Ascending aorta (tissue), 2 donors: ENCODE measurements at regions not wholly inside any gene's neighbourhood (a gene's known extent, or its start where the extent isn't known, plus 50 kb on each side); places are given as distances from the start of the nearest gene placed in this dataset.
"Not testable (repeated sequence)": the region's sequence is repeated elsewhere in the genome, so short reads cannot be mapped to it uniquely, and the experiment has no call there.

Source experiments
- DNase-seq, 2 donors: peaks; one replicate each; pipeline ENCODE4 v3.0.0-alpha.2; 2019; ENCODE audit warnings: low spot score in 2 of 2
- H3K27ac ChIP-seq, 2 donors: fragments of 200-600 bp; sonication (generic); one replicate each; pipeline ENCODE4 v1.5.1; 2016 to 2017; ENCODE audit warnings: mild to moderate bottlenecking in 1 of 2
- H3K27me3 ChIP-seq: fragments of 200-600 bp; sonication (generic); one replicate; pipeline ENCODE4 v1.5.1; 2017
- H3K36me3 ChIP-seq, 2 donors: fragments of 200-600 bp; sonication (generic); one replicate each; pipeline ENCODE4 v1.5.1; 2016
- H3K4me1 ChIP-seq, 2 donors: fragments of 200-600 bp; sonication (generic); one replicate each; pipeline ENCODE4 v1.5.1; 2016 to 2017; ENCODE audit warnings: mild to moderate bottlenecking in 1 of 2
- H3K4me3 ChIP-seq, 2 donors: fragments of 200-600 bp; sonication (generic); one replicate each; pipeline ENCODE4 v1.5.1; 2016 to 2017; ENCODE audit warnings: mild to moderate bottlenecking in 1 of 2
- H3K9me3 ChIP-seq, 2 donors: fragments of 200-600 bp; sonication (generic); one replicate each; pipeline ENCODE4 v1.5.1; 2016
- CTCF ChIP-seq, 3 experiments: fragments of 200-600 bp in 2 of 3; fragments of 450-650 bp in 1 of 3; sonication (generic) in 2 of 3; IDR thresholded peaks; one replicate each; pipeline ENCODE4 v1.5.1; 2016 to 2019; ENCODE audit warnings: antibody characterized with exemption in 3 of 3, mild to moderate bottlenecking in 1 of 3, moderate library complexity in 1 of 3
- intact Hi-C: fragments of 100-400 bp; cut with DNase I; formaldehyde crosslinking; loops from one replicate; pipeline ENCODE4 v1.15.1; 2023

- Histone ChIP-seq H3K36me3 (no peaks in the 10 kb centered on the region), H3K4me3 (no peak overlapping the region), H3K9me3 (no peaks in the 10 kb centered on the region), H3K4me1 (no peaks in the 10 kb centered on the region), H3K27me3 (no peaks in the 10 kb centered on the region), H3K27ac (no peak overlapping the region)
- TF ChIP-seq CTCF (IDR thresholded peaks at IDR 0.05), result no peak
- no peak for DNase-seq
- intact Hi-C loops, result no loop called here
Observed at GRCh38 chr2:8346208-8346607, 335.6 kb upstream of the ID2 start.

GRCh38 chr2:8346706-8347430, 335.0 kb upstream of the ID2 start:
- intact Hi-C loops, result no loop called here
- DNase-seq, result no peak
- Histone ChIP-seq H3K27me3 (no peaks in the 10 kb centered on the region), H3K4me3 (no peak overlapping the region), H3K27ac (no peak overlapping the region), H3K9me3 (no peaks in the 10 kb centered on the region), H3K4me1 (no peaks in the 10 kb centered on the region), H3K36me3 (no peaks in the 10 kb centered on the region)
- no peak for TF ChIP-seq CTCF (IDR thresholded peaks at IDR 0.05)

- H3K4me3 ChIP-seq, intact Hi-C loops, H3K9me3 ChIP-seq, DNase-seq, H3K27ac ChIP-seq, H3K36me3 ChIP-seq, H3K4me1 ChIP-seq, H3K27me3 ChIP-seq: not testable (repeated sequence)
Observed at GRCh38 chr2:8348911-8349310, 332.9 kb upstream of the ID2 start.

- intact Hi-C loops, result no loop called here
- Histone ChIP-seq H3K4me1 (no peaks in the 10 kb centered on the region), H3K27me3 (no peaks in the 10 kb centered on the region), H3K36me3 (no peaks in the 10 kb centered on the region), H3K27ac (no peak overlapping the region), H3K9me3 (no peaks in the 10 kb centered on the region), H3K4me3 (no peak overlapping the region)
- no peak for TF ChIP-seq CTCF (IDR thresholded peaks at IDR 0.05)
- no peak for DNase-seq
Observed at GRCh38 chr2:8352296-8352695, 329.6 kb upstream of the ID2 start.

GRCh38 chr2:8352989-8353388, 328.9 kb upstream of the ID2 start:
- no peak for DNase-seq
- intact Hi-C loops, result no loop called here

More at GRCh38 chr2:8352989-8353388, 328.9 kb upstream of the ID2 start:
- Histone ChIP-seq H3K36me3 (no peaks in the 10 kb centered on the region), H3K9me3 (no peaks in the 10 kb centered on the region), H3K4me3 (no peak overlapping the region), H3K27me3 (no peaks in the 10 kb centered on the region), H3K4me1 (no peaks in the 10 kb centered on the region), H3K27ac (no peak overlapping the region)
- TF ChIP-seq CTCF (IDR thresholded peaks at IDR 0.05), result no peak
